IPS-NIHi7 (cell line): ENCODE measurements at regions not wholly inside any gene's neighbourhood (a gene's known extent, or its start where the extent isn't known, plus 50 kb on each side); places are given as distances from the start of the nearest gene placed in this dataset.

Source experiments
- DNase-seq: peaks from one replicate; pipeline ENCODE4 v3.0.0; 2012; ENCODE audit warnings: mixed read lengths; ENCODE audit errors: extremely low spot score

GRCh38 chr12:88642675-88643431 is 62.6 kb upstream of the KITLG start:
- DNase-seq, result no peak

- DNase-seq, result no peak
Observed at GRCh38 chr12:88638966-88639760, 58.9 kb upstream of the KITLG start.

- DNase-seq, result no peak
Observed at GRCh38 chr12:88638388-88638787, 58.1 kb upstream of the KITLG start.

GRCh38 chr12:88634008-88634407 is 53.7 kb upstream of the KITLG start:
- no peak for DNase-seq

GRCh38 chr12:88633312-88633711 is 53.0 kb upstream of the KITLG start:
- no peak for DNase-seq

GRCh38 chr12:88630561-88630960 is 50.3 kb upstream of the KITLG start:
- DNase-seq, result no peak
